ENCODE measurements at regions not wholly inside any gene's neighbourhood (a gene's known extent, or its start where the extent isn't known, plus 50 kb on each side); places are given as distances from the start of the nearest gene placed in this dataset.

GRCh38 chr5:158430166-158430797, 571.3 kb upstream of the CLINT1 start:
- Histone ChIP-seq H3K9ac (ENCODE audit: low read depth, low read length) (no peak overlapping the region), H3K36me3 (ENCODE audit: insufficient read depth, low read depth, low read length) (no peaks in the 10 kb centered on the region), H3K4me3 (ENCODE audit: low read length) (no peak overlapping the region), H3K9me3 (ENCODE audit: insufficient read depth, low read depth, low read length) (no peaks in the 10 kb centered on the region), H3K27ac (ENCODE audit: low read length) (no peak overlapping the region), H3K27me3 (ENCODE audit: insufficient read depth, low read length) (no peaks in the 10 kb centered on the region), H3K4me1 (ENCODE audit: insufficient read depth, low read length) (no peaks in the 10 kb centered on the region)

GRCh38 chr5:158429564-158429963, 570.6 kb upstream of the CLINT1 start:
- Histone ChIP-seq H3K9me3 (ENCODE audit: insufficient read depth, low read depth, low read length) (no peaks in the 10 kb centered on the region), H3K4me3 (ENCODE audit: low read length) (no peak overlapping the region), H3K27me3 (ENCODE audit: insufficient read depth, low read length) (no peaks in the 10 kb centered on the region), H3K36me3 (ENCODE audit: insufficient read depth, low read depth, low read length) (no peaks in the 10 kb centered on the region), H3K9ac (ENCODE audit: low read depth, low read length) (no peak overlapping the region), H3K4me1 (ENCODE audit: insufficient read depth, low read length) (no peaks in the 10 kb centered on the region), H3K27ac (ENCODE audit: low read length) (no peak overlapping the region)

DNA sequence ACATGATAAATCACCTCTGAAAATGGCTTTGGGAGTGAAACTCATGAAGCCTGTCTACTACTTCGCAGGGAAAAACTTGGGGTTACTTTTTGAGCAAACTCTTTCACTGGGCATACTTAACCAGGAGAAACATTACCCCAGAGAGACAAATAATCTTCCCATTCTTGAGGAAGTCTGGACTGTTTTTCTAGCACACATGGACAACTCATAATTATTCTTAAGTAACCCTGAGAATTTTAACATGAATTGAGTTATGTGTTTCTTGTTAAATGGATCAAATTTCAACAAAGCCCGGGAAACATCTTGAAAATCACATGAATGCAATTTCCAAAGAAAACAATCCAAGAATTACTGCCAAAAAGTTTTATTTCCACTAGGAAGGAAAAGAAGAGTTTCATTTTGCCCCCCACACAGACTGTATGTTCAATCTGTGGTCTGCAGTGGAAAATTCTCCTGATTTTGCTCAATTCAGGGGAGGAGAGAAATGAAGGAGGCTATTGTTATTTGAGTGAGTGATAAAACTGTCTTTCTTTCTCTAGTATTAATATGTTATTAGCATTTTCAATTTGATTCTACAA, 564.8 kb upstream of the CLINT1 start:
- H3K4me3 ChIP-seq (ENCODE audit: low read length), result no peak overlapping the region
- H3K27me3 ChIP-seq (ENCODE audit: insufficient read depth, low read length), result no peaks in the 10 kb centered on the region
- 0 out of 2 replicates have a peak, but pooled peaks cover 4% of the 10 kb centered on the region for H3K9me3 ChIP-seq (ENCODE audit: insufficient read depth, low read depth, low read length)
- no peaks in the 10 kb centered on the region for H3K4me1 ChIP-seq (ENCODE audit: insufficient read depth, low read length)
- H3K9ac ChIP-seq (ENCODE audit: low read depth, low read length), result no peak overlapping the region
- no peaks in the 10 kb centered on the region for H3K36me3 ChIP-seq (ENCODE audit: insufficient read depth, low read depth, low read length)
- no peak overlapping the region for H3K27ac ChIP-seq (ENCODE audit: low read length)

GRCh38 chr5:158422653-158423515, 563.9 kb upstream of the CLINT1 start:
- Histone ChIP-seq H3K36me3 (ENCODE audit: insufficient read depth, low read depth, low read length) (no peaks in the 10 kb centered on the region), H3K4me3 (ENCODE audit: low read length) (no peak overlapping the region), H3K27ac (ENCODE audit: low read length) (no peak overlapping the region), H3K27me3 (ENCODE audit: insufficient read depth, low read length) (no peaks in the 10 kb centered on the region), H3K9ac (ENCODE audit: low read depth, low read length) (no peak overlapping the region), H3K4me1 (ENCODE audit: insufficient read depth, low read length) (no peaks in the 10 kb centered on the region), H3K9me3 (ENCODE audit: insufficient read depth, low read depth, low read length) (0 out of 2 replicates have a peak, but pooled peaks cover 4% of the 10 kb centered on the region)

- H3K9ac ChIP-seq (ENCODE audit: low read depth, low read length), result no peak overlapping the region
- H3K4me1 ChIP-seq (ENCODE audit: insufficient read depth, low read length), result no peaks in the 10 kb centered on the region
- 0 out of 2 replicates have a peak, but pooled peaks cover 4% of the 10 kb centered on the region for H3K9me3 ChIP-seq (ENCODE audit: insufficient read depth, low read depth, low read length)
- no peaks in the 10 kb centered on the region for H3K27me3 ChIP-seq (ENCODE audit: insufficient read depth, low read length)
- H3K27ac ChIP-seq (ENCODE audit: low read length), result no peak overlapping the region
- no peaks in the 10 kb centered on the region for H3K36me3 ChIP-seq (ENCODE audit: insufficient read depth, low read depth, low read length)
- H3K4me3 ChIP-seq (ENCODE audit: low read length), result no peak overlapping the region
Measured at GRCh38 chr5:158421319-158421718, 562.4 kb upstream of the CLINT1 start.

DNA sequence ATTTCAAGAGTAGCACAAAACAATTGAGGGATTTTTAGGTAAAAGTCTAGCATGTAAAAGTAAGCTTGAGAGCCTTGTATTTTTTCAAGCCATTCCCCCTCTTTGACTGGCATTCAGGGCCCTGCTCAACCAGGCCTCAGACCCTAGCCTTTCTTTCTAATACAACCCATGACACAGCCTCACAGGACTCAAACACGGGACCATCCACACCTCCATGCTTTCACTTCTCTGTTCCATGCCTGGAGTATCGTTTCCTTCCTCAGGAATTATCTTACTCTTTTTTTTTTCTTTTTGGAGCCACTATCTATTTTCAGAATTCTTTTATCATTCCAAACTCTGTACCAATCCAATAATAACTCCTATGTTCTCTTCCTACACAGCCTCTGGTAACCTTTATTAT, 560.2 kb upstream of the CLINT1 start:
- Histone ChIP-seq H3K36me3 (ENCODE audit: insufficient read depth, low read depth, low read length) (no peaks in the 10 kb centered on the region), H3K27me3 (ENCODE audit: insufficient read depth, low read length) (no peaks in the 10 kb centered on the region), H3K4me3 (ENCODE audit: low read length) (no peak overlapping the region), H3K4me1 (ENCODE audit: insufficient read depth, low read length) (no peaks in the 10 kb centered on the region), H3K27ac (ENCODE audit: low read length) (no peak overlapping the region), H3K9me3 (ENCODE audit: insufficient read depth, low read depth, low read length) (0 out of 2 replicates have a peak, but pooled peaks cover 4% of the 10 kb centered on the region), H3K9ac (ENCODE audit: low read depth, low read length) (no peak overlapping the region)

DNA sequence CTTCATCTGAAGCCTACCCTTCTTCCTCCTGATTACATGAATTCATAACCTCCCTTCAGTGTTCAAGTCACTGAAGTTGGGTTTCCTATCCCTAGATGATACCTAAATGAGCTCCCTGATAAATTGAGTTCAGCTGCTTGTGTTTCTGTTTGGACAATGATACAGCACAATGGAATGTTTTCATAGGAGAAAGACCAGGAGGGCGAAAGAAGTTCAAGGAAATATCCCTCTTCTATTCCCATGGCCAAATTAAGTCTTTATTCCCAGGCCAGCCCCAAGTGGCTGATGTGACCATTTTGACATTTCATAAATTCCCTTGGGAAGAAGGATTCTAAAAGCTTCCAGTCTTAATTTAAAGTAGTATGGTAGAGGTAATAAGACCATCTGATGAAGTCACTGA, 555.8 kb upstream of the CLINT1 start:
- no peaks in the 10 kb centered on the region for H3K27me3 ChIP-seq (ENCODE audit: insufficient read depth, low read length)
- no peak overlapping the region for H3K4me3 ChIP-seq (ENCODE audit: low read length)
- H3K9ac ChIP-seq (ENCODE audit: low read depth, low read length), result no peak overlapping the region
- H3K27ac ChIP-seq (ENCODE audit: low read length), result no peak overlapping the region
- no peaks in the 10 kb centered on the region for H3K4me1 ChIP-seq (ENCODE audit: insufficient read depth, low read length)
- no peaks in the 10 kb centered on the region for H3K36me3 ChIP-seq (ENCODE audit: insufficient read depth, low read depth, low read length)
- no peaks in the 10 kb centered on the region for H3K9me3 ChIP-seq (ENCODE audit: insufficient read depth, low read depth, low read length)

DNA sequence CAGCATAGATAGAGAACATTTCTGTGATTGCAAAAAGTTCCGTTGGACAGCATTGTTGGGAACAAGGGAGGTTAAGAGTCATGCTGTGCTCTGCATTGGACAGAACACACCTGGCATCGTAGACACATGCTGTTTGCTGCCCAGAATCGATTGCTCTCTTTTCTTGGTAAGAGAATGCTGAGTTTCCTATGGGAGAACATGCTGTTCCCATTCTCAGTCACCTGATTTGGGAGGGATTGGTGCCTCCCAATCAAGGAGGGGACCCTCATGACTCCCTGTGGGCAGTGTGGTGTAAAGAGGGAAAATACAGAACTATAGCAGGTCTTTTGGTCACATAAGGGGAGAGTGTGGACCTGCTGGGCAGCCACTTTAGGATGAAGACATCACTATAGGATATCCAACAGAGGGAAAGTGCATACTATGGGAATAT, 555.4 kb upstream of the CLINT1 start:
- H3K27ac ChIP-seq (ENCODE audit: low read length), result no peak overlapping the region

GRCh38 chr5:158413122-158413680, 554.3 kb upstream of the CLINT1 start:
- Histone ChIP-seq H3K9ac (ENCODE audit: low read depth, low read length) (no peak overlapping the region), H3K27me3 (ENCODE audit: insufficient read depth, low read length) (no peaks in the 10 kb centered on the region), H3K4me3 (ENCODE audit: low read length) (no peak overlapping the region), H3K4me1 (ENCODE audit: insufficient read depth, low read length) (no peaks in the 10 kb centered on the region), H3K36me3 (ENCODE audit: insufficient read depth, low read depth, low read length) (no peaks in the 10 kb centered on the region), H3K27ac (ENCODE audit: low read length) (no peak overlapping the region), H3K9me3 (ENCODE audit: insufficient read depth, low read depth, low read length) (no peaks in the 10 kb centered on the region)

More for the DNA sequence above, 555.4 kb upstream of the CLINT1 start:
- H3K4me3 ChIP-seq (ENCODE audit: low read length), result no peak overlapping the region
- no peaks in the 10 kb centered on the region for H3K36me3 ChIP-seq (ENCODE audit: insufficient read depth, low read depth, low read length)
- no peaks in the 10 kb centered on the region for H3K9me3 ChIP-seq (ENCODE audit: insufficient read depth, low read depth, low read length)
- H3K4me1 ChIP-seq (ENCODE audit: insufficient read depth, low read length), result no peaks in the 10 kb centered on the region
- H3K27me3 ChIP-seq (ENCODE audit: insufficient read depth, low read length), result no peaks in the 10 kb centered on the region
- H3K9ac ChIP-seq (ENCODE audit: low read depth, low read length), result no peak overlapping the region

- Histone ChIP-seq H3K4me1 (ENCODE audit: insufficient read depth, low read length) (no peaks in the 10 kb centered on the region), H3K27ac (ENCODE audit: low read length) (no peak overlapping the region), H3K9me3 (ENCODE audit: insufficient read depth, low read depth, low read length) (no peaks in the 10 kb centered on the region), H3K9ac (ENCODE audit: low read depth, low read length) (no peak overlapping the region), H3K36me3 (ENCODE audit: insufficient read depth, low read depth, low read length) (no peaks in the 10 kb centered on the region), H3K4me3 (ENCODE audit: low read length) (no peak overlapping the region), H3K27me3 (ENCODE audit: insufficient read depth, low read length) (no peaks in the 10 kb centered on the region)
Measured at GRCh38 chr5:158410976-158411375, 552.0 kb upstream of the CLINT1 start.

DNA sequence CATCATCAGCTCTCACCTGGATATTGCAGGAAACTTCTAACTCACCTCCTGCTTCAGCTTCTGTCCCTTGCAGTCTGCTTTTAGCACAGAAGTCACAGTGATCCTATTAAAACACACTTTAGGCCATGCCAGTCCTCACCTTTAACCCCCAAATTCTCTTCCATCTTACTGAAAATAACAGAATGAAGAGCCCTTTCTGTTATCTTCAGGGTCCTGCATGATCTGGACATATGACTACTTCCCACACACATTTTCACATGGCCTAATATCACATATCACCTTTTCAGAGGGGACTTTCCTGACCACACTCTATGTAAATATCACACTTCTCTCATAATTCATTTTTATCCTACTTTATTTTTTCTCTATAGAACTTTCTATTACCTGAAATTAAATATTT, 550.6 kb upstream of the CLINT1 start:
- Histone ChIP-seq H3K4me3 (ENCODE audit: low read length) (no peak overlapping the region), H3K27me3 (ENCODE audit: insufficient read depth, low read length) (no peaks in the 10 kb centered on the region), H3K36me3 (ENCODE audit: insufficient read depth, low read depth, low read length) (no peaks in the 10 kb centered on the region), H3K4me1 (ENCODE audit: insufficient read depth, low read length) (no peaks in the 10 kb centered on the region), H3K9ac (ENCODE audit: low read depth, low read length) (no peak overlapping the region), H3K9me3 (ENCODE audit: insufficient read depth, low read depth, low read length) (0 out of 2 replicates have a peak, but pooled peaks cover under 1% of the 10 kb centered on the region), H3K27ac (ENCODE audit: low read length) (no peak overlapping the region)

Measured in iPS-20b (cell line).